ENCODE measurements at regions not wholly inside any gene's neighbourhood (a gene's known extent, or its start where the extent isn't known, plus 50 kb on each side); places are given as distances from the start of the nearest gene placed in this dataset.

- H2AFZ ChIP-seq (ENCODE audit: low read depth, low read length, severe bottlenecking), result no peak overlapping the region
- H3K79me2 ChIP-seq (ENCODE audit: insufficient read depth, low read length), result no peaks in the 10 kb centered on the region
- H3K9me2 ChIP-seq (replicated peaks; ENCODE audit: insufficient read depth, low read length), result no peaks in the 10 kb centered on the region
- no peaks in the 10 kb centered on the region for H3K9me3 ChIP-seq (ENCODE audit: insufficient read depth, low read length)
- H4K20me1 ChIP-seq (ENCODE audit: low read depth, low read length), result no peaks in the 10 kb centered on the region
- no peak overlapping the region for H3K4me3 ChIP-seq (ENCODE audit: insufficient read depth, low read length, poor library complexity, severe bottlenecking)
- H3K36me3 ChIP-seq (ENCODE audit: low read length), result no peaks in the 10 kb centered on the region
- no peak overlapping the region for H3K27ac ChIP-seq (ENCODE audit: low read depth, low read length)
- H3F3A ChIP-seq (ENCODE audit: insufficient read depth), result no peaks in the 10 kb centered on the region
- H3K27me3 ChIP-seq (ENCODE audit: low read length), result no peaks in the 10 kb centered on the region
- TF ChIP-seq, protein P1, sequence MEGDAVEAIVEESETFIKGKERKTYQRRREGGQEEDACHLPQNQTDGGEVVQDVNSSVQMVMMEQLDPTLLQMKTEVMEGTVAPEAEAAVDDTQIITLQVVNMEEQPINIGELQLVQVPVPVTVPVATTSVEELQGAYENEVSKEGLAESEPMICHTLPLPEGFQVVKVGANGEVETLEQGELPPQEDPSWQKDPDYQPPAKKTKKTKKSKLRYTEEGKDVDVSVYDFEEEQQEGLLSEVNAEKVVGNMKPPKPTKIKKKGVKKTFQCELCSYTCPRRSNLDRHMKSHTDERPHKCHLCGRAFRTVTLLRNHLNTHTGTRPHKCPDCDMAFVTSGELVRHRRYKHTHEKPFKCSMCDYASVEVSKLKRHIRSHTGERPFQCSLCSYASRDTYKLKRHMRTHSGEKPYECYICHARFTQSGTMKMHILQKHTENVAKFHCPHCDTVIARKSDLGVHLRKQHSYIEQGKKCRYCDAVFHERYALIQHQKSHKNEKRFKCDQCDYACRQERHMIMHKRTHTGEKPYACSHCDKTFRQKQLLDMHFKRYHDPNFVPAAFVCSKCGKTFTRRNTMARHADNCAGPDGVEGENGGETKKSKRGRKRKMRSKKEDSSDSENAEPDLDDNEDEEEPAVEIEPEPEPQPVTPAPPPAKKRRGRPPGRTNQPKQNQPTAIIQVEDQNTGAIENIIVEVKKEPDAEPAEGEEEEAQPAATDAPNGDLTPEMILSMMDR (IDR thresholded peaks at IDR 0.05; ENCODE audit: insufficient read depth, low read length, poor library complexity, severe bottlenecking), result no peak
- no peak for TF ChIP-seq EZH2phosphoT487 (conservative IDR thresholded peaks at IDR 0.05; ENCODE audit: low read length)
- H3K9ac ChIP-seq (ENCODE audit: low read length), result no peak overlapping the region
- H3K4me2 ChIP-seq (ENCODE audit: low read depth, low read length, poor library complexity, severe bottlenecking), result no peak overlapping the region
Measured at GRCh38 chr3:23735535-23736326, 70.0 kb upstream of the UBE2E1 start.

DNA sequence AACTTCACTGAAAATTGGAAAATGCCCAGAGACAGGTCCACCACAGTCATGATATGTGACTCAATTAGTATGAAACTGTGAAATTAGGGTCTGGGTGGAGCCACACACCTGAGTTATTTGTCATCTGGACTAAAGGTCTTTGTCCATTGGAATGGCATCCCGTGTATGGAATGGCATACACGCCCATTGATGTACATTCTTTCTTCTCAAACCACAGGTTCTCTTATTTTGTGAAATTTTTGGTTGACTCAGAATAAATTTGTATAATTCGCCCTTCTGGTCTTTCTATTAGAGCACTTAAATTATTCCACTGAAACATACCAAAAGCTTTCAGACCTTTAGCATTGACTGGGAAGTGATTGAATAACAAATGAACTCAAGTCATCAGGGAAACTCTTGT is 66.8 kb upstream of the UBE2E1 start:
- Histone ChIP-seq H3K4me2 (ENCODE audit: low read depth, low read length, poor library complexity, severe bottlenecking) (no peak overlapping the region), H3K36me3 (ENCODE audit: low read length) (no peaks in the 10 kb centered on the region)

DNA sequence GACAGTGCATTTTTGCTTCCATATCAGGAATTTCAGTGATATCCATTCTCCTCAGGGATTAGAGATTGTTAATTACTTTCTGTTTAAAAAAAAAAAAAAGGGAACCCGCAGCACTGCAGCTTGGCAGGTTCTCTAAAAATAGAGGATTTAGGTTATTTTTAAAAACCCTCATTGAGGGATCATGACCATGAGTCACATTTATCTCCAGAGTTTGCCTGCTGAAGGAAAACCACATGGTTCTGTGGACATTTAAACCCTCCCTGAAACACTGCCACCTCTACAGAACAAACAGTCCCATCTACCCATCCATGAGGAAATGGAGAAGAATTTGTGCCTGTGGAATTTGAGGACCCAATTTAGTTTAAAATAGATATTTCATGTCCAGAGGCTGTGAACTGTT is 66.2 kb upstream of the UBE2E1 start:
- Histone ChIP-seq H3K9ac (ENCODE audit: low read length) (no peak overlapping the region), H3K4me3 (ENCODE audit: insufficient read depth, low read length, poor library complexity, severe bottlenecking) (no peak overlapping the region), H3F3A (ENCODE audit: insufficient read depth) (no peaks in the 10 kb centered on the region), H3K79me2 (ENCODE audit: insufficient read depth, low read length) (no peaks in the 10 kb centered on the region), H3K27ac (ENCODE audit: low read depth, low read length) (no peak overlapping the region), H3K9me3 (ENCODE audit: insufficient read depth, low read length) (no peaks in the 10 kb centered on the region), H2AFZ (ENCODE audit: low read depth, low read length, severe bottlenecking) (no peak overlapping the region), H3K9me2 (replicated peaks; ENCODE audit: insufficient read depth, low read length) (no peaks in the 10 kb centered on the region), H3K36me3 (ENCODE audit: low read length) (no peaks in the 10 kb centered on the region), H4K20me1 (ENCODE audit: low read depth, low read length) (no peaks in the 10 kb centered on the region), H3K4me2 (ENCODE audit: low read depth, low read length, poor library complexity, severe bottlenecking) (no peak overlapping the region), H3K27me3 (ENCODE audit: low read length) (no peaks in the 10 kb centered on the region)
- TF ChIP-seq, protein P1 (IDR thresholded peaks at IDR 0.05; ENCODE audit: insufficient read depth, low read length, poor library complexity, severe bottlenecking), result no peak
- TF ChIP-seq EZH2phosphoT487 (conservative IDR thresholded peaks at IDR 0.05; ENCODE audit: low read length), result no peak

More for the DNA sequence above, 66.8 kb upstream of the UBE2E1 start:
- Histone ChIP-seq H3K9me2 (replicated peaks; ENCODE audit: insufficient read depth, low read length) (no peaks in the 10 kb centered on the region), H3F3A (ENCODE audit: insufficient read depth) (no peaks in the 10 kb centered on the region), H2AFZ (ENCODE audit: low read depth, low read length, severe bottlenecking) (no peak overlapping the region), H3K9ac (ENCODE audit: low read length) (no peak overlapping the region), H3K9me3 (ENCODE audit: insufficient read depth, low read length) (no peaks in the 10 kb centered on the region), H3K27me3 (ENCODE audit: low read length) (no peaks in the 10 kb centered on the region), H3K79me2 (ENCODE audit: insufficient read depth, low read length) (no peaks in the 10 kb centered on the region), H3K27ac (ENCODE audit: low read depth, low read length) (no peak overlapping the region), H3K4me3 (ENCODE audit: insufficient read depth, low read length, poor library complexity, severe bottlenecking) (no peak overlapping the region), H4K20me1 (ENCODE audit: low read depth, low read length) (no peaks in the 10 kb centered on the region)
- TF ChIP-seq, protein P1 (IDR thresholded peaks at IDR 0.05; ENCODE audit: insufficient read depth, low read length, poor library complexity, severe bottlenecking), result no peak
- TF ChIP-seq EZH2phosphoT487 (conservative IDR thresholded peaks at IDR 0.05; ENCODE audit: low read length), result no peak
